ENCODE measurements at regions not wholly inside any gene's neighbourhood (a gene's known extent, or its start where the extent isn't known, plus 50 kb on each side); places are given as distances from the start of the nearest gene placed in this dataset.

DNA sequence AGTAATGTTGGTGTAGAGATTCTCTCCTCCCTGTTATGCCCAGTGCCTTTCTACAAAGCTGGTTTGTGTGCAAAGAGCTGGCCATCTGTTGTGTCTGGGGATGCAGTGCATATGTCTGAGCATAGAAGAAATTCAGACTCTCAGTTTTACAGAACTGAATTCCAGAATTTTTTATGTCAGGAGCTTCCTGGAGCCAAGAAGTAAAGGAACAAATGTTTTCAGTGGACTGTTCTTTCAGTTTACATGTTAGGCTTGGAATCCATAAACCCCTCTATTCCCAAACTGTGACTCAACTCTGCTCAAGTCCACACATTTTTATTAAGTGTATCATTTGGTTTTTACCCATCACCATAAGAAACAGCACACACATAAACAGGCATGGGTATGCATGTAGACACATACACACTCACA lies 366.0 kb downstream of the BRINP1 start:
- TF ChIP-seq ZNF350 (tag by site-specific recombination; IDR thresholded peaks at IDR 0.05) (no peak), ZNF792 (tag by site-specific recombination; IDR thresholded peaks at IDR 0.05) (no peak), INSM2 (tag by site-specific recombination; IDR thresholded peaks at IDR 0.05) (no peak)
- TF ChIP-seq, protein P1, sequence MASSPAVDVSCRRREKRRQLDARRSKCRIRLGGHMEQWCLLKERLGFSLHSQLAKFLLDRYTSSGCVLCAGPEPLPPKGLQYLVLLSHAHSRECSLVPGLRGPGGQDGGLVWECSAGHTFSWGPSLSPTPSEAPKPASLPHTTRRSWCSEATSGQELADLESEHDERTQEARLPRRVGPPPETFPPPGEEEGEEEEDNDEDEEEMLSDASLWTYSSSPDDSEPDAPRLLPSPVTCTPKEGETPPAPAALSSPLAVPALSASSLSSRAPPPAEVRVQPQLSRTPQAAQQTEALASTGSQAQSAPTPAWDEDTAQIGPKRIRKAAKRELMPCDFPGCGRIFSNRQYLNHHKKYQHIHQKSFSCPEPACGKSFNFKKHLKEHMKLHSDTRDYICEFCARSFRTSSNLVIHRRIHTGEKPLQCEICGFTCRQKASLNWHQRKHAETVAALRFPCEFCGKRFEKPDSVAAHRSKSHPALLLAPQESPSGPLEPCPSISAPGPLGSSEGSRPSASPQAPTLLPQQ (tag by site-specific recombination; IDR thresholded peaks at IDR 0.05): no peak
- POLR2A ChIA-PET: no interaction called here
- H3K27ac ChIP-seq (ENCODE audit: extremely low read depth, low read depth, low read length): no peak overlapping the region
- no peaks in the 10 kb centered on the region for H3K4me1 ChIP-seq (ENCODE audit: control insufficient read depth, insufficient read depth, low read length)
- CTCF ChIA-PET: interaction anchor here (0.5 kb wide), 1 partner anchor 27 kb away, joined by 3 read pairs; no protein-coding TSS in a partner anchor
- H3K9me3 ChIP-seq (ENCODE audit: control insufficient read depth, insufficient read depth, low read depth, low read length): no peaks in the 10 kb centered on the region
- H3K4me3 ChIP-seq (ENCODE audit: low read depth, low read length): no peak overlapping the region
- no peaks in the 10 kb centered on the region for H3K36me3 ChIP-seq (ENCODE audit: control insufficient read depth in 2 of 2, insufficient read depth in 1 of 2, low read length in 2 of 2)

- Histone ChIP-seq H3K36me3 (ENCODE audit: control insufficient read depth in 2 of 2, insufficient read depth in 1 of 2, low read length in 2 of 2) (no peaks in the 10 kb centered on the region), H3K4me1 (ENCODE audit: control insufficient read depth, insufficient read depth, low read length) (no peaks in the 10 kb centered on the region), H3K27ac (ENCODE audit: extremely low read depth, low read depth, low read length) (no peak overlapping the region), H3K4me3 (ENCODE audit: low read depth, low read length) (no peak overlapping the region), H3K9me3 (ENCODE audit: control insufficient read depth, insufficient read depth, low read depth, low read length) (no peaks in the 10 kb centered on the region)
- TF ChIP-seq ZNF394 (tag by site-specific recombination; IDR thresholded peaks at IDR 0.05; ENCODE audit: borderline replicate concordance) (no peak), PRDM1 (tag by site-specific recombination; IDR thresholded peaks at IDR 0.05) (no peak)
- TF ChIP-seq, protein P2, sequence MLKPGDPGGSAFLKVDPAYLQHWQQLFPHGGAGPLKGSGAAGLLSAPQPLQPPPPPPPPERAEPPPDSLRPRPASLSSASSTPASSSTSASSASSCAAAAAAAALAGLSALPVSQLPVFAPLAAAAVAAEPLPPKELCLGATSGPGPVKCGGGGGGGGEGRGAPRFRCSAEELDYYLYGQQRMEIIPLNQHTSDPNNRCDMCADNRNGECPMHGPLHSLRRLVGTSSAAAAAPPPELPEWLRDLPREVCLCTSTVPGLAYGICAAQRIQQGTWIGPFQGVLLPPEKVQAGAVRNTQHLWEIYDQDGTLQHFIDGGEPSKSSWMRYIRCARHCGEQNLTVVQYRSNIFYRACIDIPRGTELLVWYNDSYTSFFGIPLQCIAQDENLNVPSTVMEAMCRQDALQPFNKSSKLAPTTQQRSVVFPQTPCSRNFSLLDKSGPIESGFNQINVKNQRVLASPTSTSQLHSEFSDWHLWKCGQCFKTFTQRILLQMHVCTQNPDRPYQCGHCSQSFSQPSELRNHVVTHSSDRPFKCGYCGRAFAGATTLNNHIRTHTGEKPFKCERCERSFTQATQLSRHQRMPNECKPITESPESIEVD (tag by site-specific recombination; IDR thresholded peaks at IDR 0.05): no peak
- POLR2A ChIA-PET: interaction anchor here (0.5 kb wide), 1 partner anchor 187 kb away, joined by 3 read pairs; no protein-coding TSS in a partner anchor
- CTCF ChIA-PET: no interaction called here
These were observed 365.2 kb downstream of the BRINP1 start for GRCh38 chr9:119003882-119004617.

DNA sequence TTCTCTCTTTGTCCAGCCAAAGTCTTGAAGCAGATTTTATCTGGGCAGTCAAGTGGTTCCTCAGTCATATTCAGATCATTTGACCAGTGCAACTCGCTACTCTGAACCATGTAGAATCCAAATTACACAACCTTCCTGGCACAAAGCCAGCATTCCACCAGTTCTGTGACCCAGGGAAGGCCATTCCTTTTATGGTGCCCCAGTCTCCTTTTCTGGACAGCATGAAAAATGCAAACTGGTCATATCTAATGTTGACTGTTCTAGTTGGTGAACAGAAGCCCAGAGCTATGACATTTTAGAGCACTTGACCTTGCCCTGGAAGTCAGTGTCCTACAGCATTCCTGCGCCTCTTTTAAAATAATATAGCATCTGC lies 364.6 kb downstream of the BRINP1 start:
- ChIA-PET CTCF (no interaction called here), POLR2A (no interaction called here)
- no peaks in the 10 kb centered on the region for H3K4me1 ChIP-seq (ENCODE audit: control insufficient read depth, insufficient read depth, low read length)
- no peaks in the 10 kb centered on the region for H3K9me3 ChIP-seq (ENCODE audit: control insufficient read depth, insufficient read depth, low read depth, low read length)
- no peak overlapping the region for H3K4me3 ChIP-seq (ENCODE audit: low read depth, low read length)
- H3K36me3 ChIP-seq (ENCODE audit: control insufficient read depth in 2 of 2, insufficient read depth in 1 of 2, low read length in 2 of 2): no peaks in the 10 kb centered on the region
- TF ChIP-seq ZNF629 (tag by site-specific recombination; IDR thresholded peaks at IDR 0.05) (no peak), MYNN (tag by site-specific recombination; IDR thresholded peaks at IDR 0.05; ENCODE audit: borderline replicate concordance) (no peak), ZEB2 (tag by site-specific recombination; IDR thresholded peaks at IDR 0.05) (no peak), ZBTB17 (tag by site-specific recombination; IDR thresholded peaks at IDR 0.05) (no peak), ZNF274 (IDR thresholded peaks at IDR 0.05; ENCODE audit: low read length) (no peak), ZNF274 (tag by site-specific recombination; IDR thresholded peaks at IDR 0.05; ENCODE audit: borderline replicate concordance) (no peak), ZNF768 (tag by site-specific recombination; IDR thresholded peaks at IDR 0.05) (no peak), ZNF843 (tag by site-specific recombination; IDR thresholded peaks at IDR 0.05) (no peak), ZNF37A (tag by site-specific recombination; IDR thresholded peaks at IDR 0.05) (no peak)
- TF ChIP-seq, protein P3, sequence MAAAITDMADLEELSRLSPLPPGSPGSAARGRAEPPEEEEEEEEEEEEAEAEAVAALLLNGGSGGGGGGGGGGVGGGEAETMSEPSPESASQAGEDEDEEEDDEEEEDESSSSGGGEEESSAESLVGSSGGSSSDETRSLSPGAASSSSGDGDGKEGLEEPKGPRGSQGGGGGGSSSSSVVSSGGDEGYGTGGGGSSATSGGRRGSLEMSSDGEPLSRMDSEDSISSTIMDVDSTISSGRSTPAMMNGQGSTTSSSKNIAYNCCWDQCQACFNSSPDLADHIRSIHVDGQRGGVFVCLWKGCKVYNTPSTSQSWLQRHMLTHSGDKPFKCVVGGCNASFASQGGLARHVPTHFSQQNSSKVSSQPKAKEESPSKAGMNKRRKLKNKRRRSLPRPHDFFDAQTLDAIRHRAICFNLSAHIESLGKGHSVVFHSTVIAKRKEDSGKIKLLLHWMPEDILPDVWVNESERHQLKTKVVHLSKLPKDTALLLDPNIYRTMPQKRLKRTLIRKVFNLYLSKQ (tag by site-specific recombination; IDR thresholded peaks at IDR 0.05; ENCODE audit: borderline replicate concordance): no peak
- TF ChIP-seq, protein P4, sequence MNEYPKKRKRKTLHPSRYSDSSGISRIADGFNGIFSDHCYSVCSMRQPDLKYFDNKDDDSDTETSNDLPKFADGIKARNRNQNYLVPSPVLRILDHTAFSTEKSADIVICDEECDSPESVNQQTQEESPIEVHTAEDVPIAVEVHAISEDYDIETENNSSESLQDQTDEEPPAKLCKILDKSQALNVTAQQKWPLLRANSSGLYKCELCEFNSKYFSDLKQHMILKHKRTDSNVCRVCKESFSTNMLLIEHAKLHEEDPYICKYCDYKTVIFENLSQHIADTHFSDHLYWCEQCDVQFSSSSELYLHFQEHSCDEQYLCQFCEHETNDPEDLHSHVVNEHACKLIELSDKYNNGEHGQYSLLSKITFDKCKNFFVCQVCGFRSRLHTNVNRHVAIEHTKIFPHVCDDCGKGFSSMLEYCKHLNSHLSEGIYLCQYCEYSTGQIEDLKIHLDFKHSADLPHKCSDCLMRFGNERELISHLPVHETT (tag by site-specific recombination; IDR thresholded peaks at IDR 0.05): no peak
- H3K27ac ChIP-seq (ENCODE audit: extremely low read depth, low read depth, low read length): no peak overlapping the region

Measured in HEK293 (cell line).